ENCODE measurements at regions not wholly inside any gene's neighbourhood (a gene's known extent, or its start where the extent isn't known, plus 50 kb on each side); places are given as distances from the start of the nearest gene placed in this dataset.

DNA sequence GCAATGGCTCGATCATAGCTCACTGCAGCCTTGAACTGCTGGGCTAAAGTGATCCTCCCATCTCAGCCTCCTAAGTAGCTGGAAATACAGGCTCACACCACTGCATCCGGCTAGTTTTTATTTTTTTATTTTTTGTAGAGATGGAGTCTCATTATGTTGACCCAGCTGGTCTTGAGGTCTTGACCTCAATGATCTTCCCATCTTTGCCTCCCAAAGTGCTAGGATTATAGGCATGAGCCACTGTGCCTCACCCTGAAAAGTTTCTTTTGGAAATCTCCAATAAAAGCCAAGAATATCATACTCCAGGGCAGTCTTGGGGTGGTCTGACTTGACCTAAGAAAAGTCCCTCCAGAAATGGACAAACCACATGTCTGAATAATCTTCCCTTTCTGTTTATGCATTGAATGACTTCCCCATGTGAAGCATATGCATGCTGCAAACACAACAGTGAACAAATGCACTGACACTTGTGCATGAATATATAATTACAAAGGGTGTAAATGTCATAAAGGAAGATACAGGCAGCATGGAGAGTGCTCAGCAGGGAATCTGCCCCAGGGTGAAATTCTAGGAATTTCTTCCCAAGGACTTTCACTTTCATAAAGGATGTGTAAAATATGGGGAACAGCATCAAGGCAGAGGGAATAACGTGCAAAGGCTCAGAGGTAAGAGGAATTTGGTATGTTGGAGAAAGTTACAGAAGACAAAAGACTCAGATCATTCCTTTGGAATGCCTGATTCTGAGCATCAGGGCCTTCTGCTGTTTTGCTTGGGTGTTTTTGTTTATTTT is 142.4 kb upstream of the LYZL1 start:
- Histone ChIP-seq H3K36me3 (ENCODE audit: insufficient read depth) (no peaks in the 10 kb centered on the region), H2AFZ (no peak overlapping the region), H3F3A (replicated peaks; ENCODE audit: low read depth) (no peaks in the 10 kb centered on the region), H3K9me2 (ENCODE audit: insufficient read depth) (no peaks in the 10 kb centered on the region; the same call in 1 of the 2 replicates), H3K4me3 (no peak overlapping the region), H3K27me3 (ENCODE audit: insufficient read depth) (no peaks in the 10 kb centered on the region), H3K4me2 (no peak overlapping the region), H4K20me1 (replicated peaks; ENCODE audit: insufficient read depth) (no peaks in the 10 kb centered on the region), H3K79me2 (replicated peaks; ENCODE audit: insufficient read depth) (no peaks in the 10 kb centered on the region), H3K4me1 (ENCODE audit: insufficient read depth) (peaks cover 23% of the 10 kb centered on the region), H3K27ac (ENCODE audit: low read depth) (no peak overlapping the region)
- DNase-seq (ENCODE audit: low spot score) (no peak), ATAC-seq (no peak)
- no peaks in the 10 kb centered on the region for H3K9me3 Mint-ChIP-seq
- TF ChIP-seq ZNF462 (CRISPR knock-in tag; IDR thresholded peaks at IDR 0.05) (no peak), REST (IDR thresholded peaks at IDR 0.05; ENCODE audit: unreplicated experiment) (no peak), EZH2phosphoT487 (IDR thresholded peaks at IDR 0.05; ENCODE audit: unreplicated experiment) (no peak), NANOG (IDR thresholded peaks at IDR 0.05; ENCODE audit: borderline replicate concordance) (no peak)
- no peak overlapping the region for H3K4me3 Mint-ChIP-seq
- H3K27ac Mint-ChIP-seq: no peak overlapping the region
- peaks cover 28% of the 10 kb centered on the region for H3K4me1 Mint-ChIP-seq
- H3K36me3 Mint-ChIP-seq (ENCODE audit: low read depth): no peaks in the 10 kb centered on the region
- H3K27me3 Mint-ChIP-seq (ENCODE audit: insufficient read depth, low read depth, poor library complexity): peaks cover 9% of the 10 kb centered on the region

Measured in GM23338 (cell line).